ENCODE measurements at regions not wholly inside any gene's neighbourhood (a gene's known extent, or its start where the extent isn't known, plus 50 kb on each side); places are given as distances from the start of the nearest gene placed in this dataset.
"Not testable (repeated sequence)": the region's sequence is repeated elsewhere in the genome, so short reads cannot be mapped to it uniquely, and the experiment has no call there.

GRCh38 chr9:7721291-7721690 is 78.3 kb downstream of the DMAC1 start:
- Histone ChIP-seq H3K9ac (no peak overlapping the region), H3K4me2 (no peak overlapping the region), H3K4me3 (IDR thresholded peaks at IDR 0.05; ENCODE audit: insufficient read depth, low read depth, low read length) (no peak overlapping the region), H3K27ac (no peak overlapping the region), H4K20me1 (ENCODE audit: insufficient read depth) (no peaks in the 10 kb centered on the region), H3K79me2 (ENCODE audit: insufficient read depth, low read depth) (no peaks in the 10 kb centered on the region), H2AFZ (ENCODE audit: low read depth) (no peak overlapping the region), H3K4me1 (ENCODE audit: low read depth, poor library complexity, severe bottlenecking) (no peaks in the 10 kb centered on the region), H3K36me3 (ENCODE audit: insufficient read depth) (no peaks in the 10 kb centered on the region), H3K27me3 (ENCODE audit: insufficient read depth, low read depth) (no peaks in the 10 kb centered on the region)
- TF ChIP-seq CTCF (conservative IDR thresholded peaks at IDR 0.05; ENCODE audit: low read depth, low read length): no peak

- not testable (repeated sequence) for H4K20me1 ChIP-seq (ENCODE audit: insufficient read depth); H3K36me3 ChIP-seq (ENCODE audit: insufficient read depth); H2AFZ ChIP-seq (ENCODE audit: low read depth); H3K4me1 ChIP-seq (ENCODE audit: low read depth, poor library complexity, severe bottlenecking); H3K27ac ChIP-seq; H3K27me3 ChIP-seq (ENCODE audit: insufficient read depth, low read depth); H3K4me2 ChIP-seq; H3K9ac ChIP-seq; H3K4me3 ChIP-seq (IDR thresholded peaks at IDR 0.05; ENCODE audit: insufficient read depth, low read depth, low read length); H3K79me2 ChIP-seq (ENCODE audit: insufficient read depth, low read depth)
Observed at GRCh38 chr9:7713088-7713487, 86.5 kb downstream of the DMAC1 start.

GRCh38 chr9:7710686-7711085 is 88.9 kb downstream of the DMAC1 start:
- Histone ChIP-seq H3K36me3 (ENCODE audit: insufficient read depth) (no peaks in the 10 kb centered on the region), H3K4me3 (IDR thresholded peaks at IDR 0.05; ENCODE audit: insufficient read depth, low read depth, low read length) (no peak overlapping the region), H3K9ac (no peak overlapping the region), H3K4me1 (ENCODE audit: low read depth, poor library complexity, severe bottlenecking) (no peaks in the 10 kb centered on the region), H2AFZ (ENCODE audit: low read depth) (no peak overlapping the region), H3K4me2 (no peak overlapping the region), H3K27ac (no peak overlapping the region), H3K27me3 (ENCODE audit: insufficient read depth, low read depth) (no peaks in the 10 kb centered on the region), H3K79me2 (ENCODE audit: insufficient read depth, low read depth) (no peaks in the 10 kb centered on the region), H4K20me1 (ENCODE audit: insufficient read depth) (no peaks in the 10 kb centered on the region)
- no peak for TF ChIP-seq CTCF (conservative IDR thresholded peaks at IDR 0.05; ENCODE audit: low read depth, low read length)

- TF ChIP-seq CTCF (conservative IDR thresholded peaks at IDR 0.05; ENCODE audit: low read depth, low read length): no peak
- H3K79me2 ChIP-seq (ENCODE audit: insufficient read depth, low read depth): no peaks in the 10 kb centered on the region
- H3K9ac ChIP-seq: no peak overlapping the region
- H3K4me2 ChIP-seq: no peak overlapping the region
- H4K20me1 ChIP-seq (ENCODE audit: insufficient read depth): no peaks in the 10 kb centered on the region
- H2AFZ ChIP-seq (ENCODE audit: low read depth): no peak overlapping the region
- H3K27me3 ChIP-seq (ENCODE audit: insufficient read depth, low read depth): no peaks in the 10 kb centered on the region
- H3K4me3 ChIP-seq (IDR thresholded peaks at IDR 0.05; ENCODE audit: insufficient read depth, low read depth, low read length): no peak overlapping the region
- H3K4me1 ChIP-seq (ENCODE audit: low read depth, poor library complexity, severe bottlenecking): no peaks in the 10 kb centered on the region
- H3K36me3 ChIP-seq (ENCODE audit: insufficient read depth): no peaks in the 10 kb centered on the region
- H3K27ac ChIP-seq: no peak overlapping the region
Observed at GRCh38 chr9:7707934-7708333, 91.6 kb downstream of the DMAC1 start.

- no peak for TF ChIP-seq CTCF (conservative IDR thresholded peaks at IDR 0.05; ENCODE audit: low read depth, low read length)
- Histone ChIP-seq H2AFZ (ENCODE audit: low read depth) (no peak overlapping the region), H4K20me1 (ENCODE audit: insufficient read depth) (no peaks in the 10 kb centered on the region), H3K27me3 (ENCODE audit: insufficient read depth, low read depth) (no peaks in the 10 kb centered on the region), H3K27ac (no peak overlapping the region), H3K79me2 (ENCODE audit: insufficient read depth, low read depth) (no peaks in the 10 kb centered on the region), H3K36me3 (ENCODE audit: insufficient read depth) (no peaks in the 10 kb centered on the region), H3K9ac (no peak overlapping the region), H3K4me2 (no peak overlapping the region), H3K4me3 (IDR thresholded peaks at IDR 0.05; ENCODE audit: insufficient read depth, low read depth, low read length) (no peak overlapping the region), H3K4me1 (ENCODE audit: low read depth, poor library complexity, severe bottlenecking) (no peaks in the 10 kb centered on the region)
Observed at GRCh38 chr9:7704543-7704942, 95.0 kb downstream of the DMAC1 start.

Data from KMS-11 (cell line).